ENCODE measurements at regions not wholly inside any gene's neighbourhood (a gene's known extent, or its start where the extent isn't known, plus 50 kb on each side); places are given as distances from the start of the nearest gene placed in this dataset.

- POLR2A ChIA-PET, result no interaction called here
- DNase-seq (ENCODE audit: low read depth), result no peak
- TF ChIP-seq CTCF (IDR thresholded peaks at IDR 0.05; ENCODE audit: insufficient read depth, low read depth, low read length), result no peak
Observed at GRCh38 chr13:111535523-111535811, 215.0 kb downstream of the TEX29 start.

DNA sequence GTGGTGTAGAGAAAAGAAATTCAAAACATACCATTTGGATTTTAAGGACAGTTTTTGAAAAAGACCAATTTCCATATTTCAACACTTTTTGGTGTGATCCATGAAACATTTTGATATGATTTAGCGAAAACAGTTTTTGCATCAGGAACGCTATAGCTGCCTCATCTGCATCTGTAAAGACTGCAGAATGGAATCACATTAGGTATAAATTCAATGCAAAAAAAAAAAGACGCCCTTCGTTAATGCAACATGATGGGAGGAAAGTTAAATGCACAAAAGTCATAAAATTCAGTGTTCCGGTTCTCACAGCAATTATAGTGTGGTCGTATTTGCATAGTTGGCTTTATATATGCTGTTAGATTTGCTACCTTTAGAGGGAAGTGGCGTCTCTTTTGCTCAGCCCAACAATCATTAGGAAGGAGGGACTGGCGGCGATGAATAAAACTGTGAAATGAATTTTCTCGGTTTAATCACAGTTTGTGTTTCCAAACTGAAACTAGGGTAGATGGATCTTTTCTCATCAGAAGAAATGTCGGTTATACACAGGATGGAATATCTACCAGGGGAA is 215.7 kb downstream of the TEX29 start:
- POLR2A ChIA-PET, result no interaction called here
- no peak overlapping the region for H3K4me3 ChIP-seq (ENCODE audit: low read depth, low read length)
- no peaks in the 10 kb centered on the region for H3K36me3 ChIP-seq (ENCODE audit: control insufficient read depth, insufficient read depth, low read length)
- CTCF ChIA-PET, result no interaction called here
- TF ChIP-seq CTCF (IDR thresholded peaks at IDR 0.05; ENCODE audit: insufficient read depth, low read depth, low read length), result no peak
- no peaks in the 10 kb centered on the region for H3K27me3 ChIP-seq (ENCODE audit: control insufficient read depth, insufficient read depth, low read length)
- DNase-seq (ENCODE audit: low read depth), result no peak

More at GRCh38 chr13:111535523-111535811, 215.0 kb downstream of the TEX29 start:
- CTCF ChIA-PET, result no interaction called here
- Histone ChIP-seq H3K27me3 (ENCODE audit: control insufficient read depth, insufficient read depth, low read length) (no peaks in the 10 kb centered on the region), H3K4me3 (ENCODE audit: low read depth, low read length) (no peak overlapping the region), H3K36me3 (ENCODE audit: control insufficient read depth, insufficient read depth, low read length) (no peaks in the 10 kb centered on the region)

- TF ChIP-seq CTCF (IDR thresholded peaks at IDR 0.05; ENCODE audit: insufficient read depth, low read depth, low read length), result no peak
- ChIA-PET CTCF (no interaction called here), POLR2A (no interaction called here)
- no peaks in the 10 kb centered on the region for H3K27me3 ChIP-seq (ENCODE audit: control insufficient read depth, insufficient read depth, low read length)
- H3K4me3 ChIP-seq (ENCODE audit: low read depth, low read length), result no peak overlapping the region
- no peak for DNase-seq (ENCODE audit: low read depth)
- no peaks in the 10 kb centered on the region for H3K36me3 ChIP-seq (ENCODE audit: control insufficient read depth, insufficient read depth, low read length)
Observed at GRCh38 chr13:111537115-111537728, 216.8 kb downstream of the TEX29 start.

DNA sequence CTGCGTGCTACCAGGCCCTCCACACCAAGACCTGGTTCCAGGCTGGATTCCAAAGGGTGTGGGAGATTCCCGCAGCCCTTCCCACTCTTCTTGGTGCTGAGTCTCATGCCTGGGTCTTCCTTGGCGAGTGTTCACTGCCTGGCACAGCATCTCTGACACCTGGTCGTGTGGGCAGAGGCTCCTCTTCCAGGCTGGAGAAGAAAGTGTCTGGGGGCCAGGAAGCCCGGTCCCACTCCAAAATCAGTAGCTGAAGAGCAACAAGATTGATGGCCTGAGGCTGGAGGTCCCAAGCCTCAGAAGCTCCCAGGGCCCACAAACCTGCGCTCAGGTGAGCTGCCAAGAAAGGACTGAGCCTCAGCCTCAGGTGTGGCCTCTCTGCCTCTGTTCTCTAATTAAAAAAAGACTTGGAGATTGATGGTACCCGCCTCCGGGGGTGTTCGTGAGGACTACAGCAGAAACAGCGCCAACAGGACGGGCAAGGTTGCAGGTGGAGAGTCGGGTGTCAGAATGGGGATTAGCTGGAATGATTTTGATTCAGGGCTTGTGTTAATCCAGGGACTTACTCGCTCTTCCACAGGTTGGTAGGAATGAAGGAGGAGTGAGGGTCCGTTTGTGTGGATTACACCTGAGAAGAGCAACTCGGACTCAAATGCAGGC is 217.5 kb downstream of the TEX29 start:
- no peak for DNase-seq (ENCODE audit: low read depth)
- no peak overlapping the region for H3K4me3 ChIP-seq (ENCODE audit: low read depth, low read length)
- POLR2A ChIA-PET, result no interaction called here
- no peaks in the 10 kb centered on the region for H3K36me3 ChIP-seq (ENCODE audit: control insufficient read depth, insufficient read depth, low read length)
- no peak for TF ChIP-seq CTCF (IDR thresholded peaks at IDR 0.05; ENCODE audit: insufficient read depth, low read depth, low read length)
- H3K27me3 ChIP-seq (ENCODE audit: control insufficient read depth, insufficient read depth, low read length), result no peaks in the 10 kb centered on the region
- CTCF ChIA-PET, result no interaction called here

DNA sequence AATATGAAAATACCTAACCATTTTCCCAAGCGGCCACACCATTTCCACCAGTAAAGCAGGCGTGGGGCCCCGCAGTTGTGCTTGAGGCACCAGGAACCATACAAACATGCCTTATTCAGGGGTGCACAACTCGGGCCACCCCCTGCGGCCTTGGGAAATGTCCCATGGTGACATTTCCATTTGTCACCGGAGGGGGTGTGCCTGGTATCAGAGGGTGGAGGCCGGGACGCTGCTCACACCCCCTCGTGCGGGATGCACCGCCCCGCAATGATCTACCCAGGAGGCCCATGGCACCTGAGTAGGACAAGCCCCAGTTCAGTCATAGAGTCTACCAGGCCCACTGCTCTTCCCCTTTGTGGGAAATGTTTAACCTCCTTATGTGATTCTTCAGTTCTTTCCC is 218.8 kb downstream of the TEX29 start:
- DNase-seq (ENCODE audit: low read depth), result no peak
- Histone ChIP-seq H3K27me3 (ENCODE audit: control insufficient read depth, insufficient read depth, low read length) (no peaks in the 10 kb centered on the region), H3K4me3 (ENCODE audit: low read depth, low read length) (no peak overlapping the region), H3K36me3 (ENCODE audit: control insufficient read depth, insufficient read depth, low read length) (no peaks in the 10 kb centered on the region)
- no peak for TF ChIP-seq CTCF (IDR thresholded peaks at IDR 0.05; ENCODE audit: insufficient read depth, low read depth, low read length)
- ChIA-PET CTCF (no interaction called here), POLR2A (no interaction called here)
